SK-N-SH (cell line): ENCODE measurements at regions not wholly inside any gene's neighbourhood (a gene's known extent, or its start where the extent isn't known, plus 50 kb on each side); places are given as distances from the start of the nearest gene placed in this dataset.

Source experiments
- CTCF ChIA-PET: fragments of 300-600, 350-600 bp; formaldehyde crosslinking; extraction: SDS; loops from one replicate; lab custom pipeline; 2021; lab: Yijun Ruan, JAX
- POLR2A ChIA-PET: fragments of 350-600 bp; sonication (Branson Sonifier 250); formaldehyde crosslinking; extraction: SDS; loops from one replicate; lab custom pipeline; 2020; ENCODE audit warnings: antibody characterized with exemption, inconsistent platforms; lab: Yijun Ruan, JAX
- DNase-seq: peaks from one replicate; pipeline ENCODE4 v3.0.0; 2012
- H2AFZ ChIP-seq: fragments of 200-600 bp; sonication (generic); 2 replicates; pipeline ENCODE4 v1.8.1; 2016; ENCODE audit warnings: antibody characterized with exemption, mild to moderate bottlenecking, low read depth
- H3F3A ChIP-seq: fragments of 200-600 bp; sonication (generic); replicated peaks from 2 replicates; pipeline ENCODE3; 2016; ENCODE audit warnings: antibody characterized with exemption, mild to moderate bottlenecking; ENCODE audit not compliant: insufficient read depth
- H3K27ac ChIP-seq, 2 experiments: fragments of 200-500 bp in 1 of 2; fragments of 200-600 bp in 1 of 2; sonication (Bioruptor generic) in 1 of 2; sonication (generic), shearing (Covaris generic) in 1 of 2; 2 replicates each; pipeline versions ENCODE4 v1.5.1 to v1.6.1; 2014 to 2016; ENCODE audit warnings: low read depth in 2 of 2, inconsistent platforms in 1 of 2, low read length in 1 of 2, mild to moderate bottlenecking in 1 of 2, mixed read lengths in 1 of 2
- H3K27me3 ChIP-seq: fragments of 200-600 bp; sonication (generic), shearing (Covaris generic); 2 replicates; pipeline ENCODE4 v1.6.1; 2016; ENCODE audit warnings: mixed run types; ENCODE audit not compliant: insufficient read depth
- H3K36me3 ChIP-seq, 2 experiments: fragments of 200-500 bp in 1 of 2; fragments of 200-600 bp in 1 of 2; sonication (Bioruptor generic) in 1 of 2; sonication (generic) in 1 of 2; replicated peaks in 1 of 2; 2 replicates each; pipeline versions ENCODE3 to v1.5.1; 2014 to 2016; ENCODE audit warnings: low read length in 1 of 2, mild to moderate bottlenecking in 1 of 2; ENCODE audit not compliant: insufficient read depth in 2 of 2, control insufficient read depth in 1 of 2
- H3K4me1 ChIP-seq, 2 experiments: fragments of 200-500 bp in 1 of 2; fragments of 200-600 bp in 1 of 2; sonication (Bioruptor generic) in 1 of 2; sonication (generic), shearing (Covaris generic) in 1 of 2; 2 replicates each; pipeline versions ENCODE4 v1.5.1 to v1.6.1; 2014 to 2016; ENCODE audit warnings: low read depth in 1 of 2, low read length in 1 of 2, mixed run types in 1 of 2; ENCODE audit not compliant: insufficient read depth in 2 of 2, control insufficient read depth in 1 of 2
- H3K4me2 ChIP-seq: fragments of 200-600 bp; sonication (generic), shearing (Covaris generic); 2 replicates; pipeline ENCODE4 v1.6.1; 2017; ENCODE audit warnings: mixed run types
- H3K4me3 ChIP-seq, 2 experiments: fragments of 200-500 bp in 1 of 2; fragments of 200-600 bp in 1 of 2; sonication (Bioruptor generic) in 1 of 2; sonication (generic), shearing (Covaris generic) in 1 of 2; 2 replicates each; pipeline versions ENCODE4 v1.5.1 to v1.8.1; 2014 to 2016; ENCODE audit warnings: low read depth in 2 of 2, inconsistent platforms in 1 of 2, low read length in 1 of 2, mild to moderate bottlenecking in 1 of 2, mixed read lengths in 1 of 2, moderate library complexity in 1 of 2
- H3K79me2 ChIP-seq: fragments of 200-600 bp; sonication (generic); 2 replicates; pipeline ENCODE4 v1.8.1; 2017; ENCODE audit warnings: mild to moderate bottlenecking; ENCODE audit not compliant: insufficient read depth
- H3K9ac ChIP-seq: fragments of 200-600 bp; sonication (generic); 2 replicates; pipeline ENCODE4 v1.6.1; 2017; ENCODE audit warnings: mixed run types
- H3K9me2 ChIP-seq: fragments of 200-600 bp; sonication (generic); 2 replicates; pipeline ENCODE4 v1.6.1; 2017; ENCODE audit warnings: mixed run types
- H3K9me3 ChIP-seq: fragments of 200-600 bp; sonication (generic); 2 replicates; pipeline ENCODE4 v1.6.1; 2017; ENCODE audit warnings: mixed run types, mild to moderate bottlenecking, moderate library complexity
- H4K20me1 ChIP-seq: fragments of 200-600 bp; sonication (generic); 2 replicates; pipeline ENCODE4 v1.6.1; 2017; ENCODE audit warnings: mild to moderate bottlenecking, mixed run types; ENCODE audit not compliant: insufficient read depth
- EZH2phosphoT487 ChIP-seq: fragments of 200-600 bp; sonication (generic); IDR thresholded peaks from 2 replicates; pipeline ENCODE4 v1.6.1; 2017; ENCODE audit warnings: low read depth, mixed run types, mild to moderate bottlenecking, antibody characterized with exemption, moderate library complexity, borderline replicate concordance
- FOXJ3 ChIP-seq: sonication (generic); formaldehyde crosslinking; IDR thresholded peaks from 2 replicates; pipeline ENCODE4 v1.5.1; 2020; ENCODE audit warnings: mild to moderate bottlenecking, missing genetic modification reagents
- MXI1 ChIP-seq: IDR thresholded peaks from 2 replicates; pipeline ENCODE4 v1.6.1; 2012; ENCODE audit warnings: mild to moderate bottlenecking, low read depth, low read length, improper control_type of control experiment
- NFIC ChIP-seq: IDR thresholded peaks from 2 replicates; pipeline ENCODE4 v1.4.0; 2012; ENCODE audit warnings: borderline replicate concordance
- PBX3 ChIP-seq: IDR thresholded peaks from 2 replicates; pipeline ENCODE4; 2012
- RAD21 ChIP-seq: IDR thresholded peaks from 2 replicates; pipeline ENCODE4 v1.6.1; 2012; ENCODE audit warnings: mild to moderate bottlenecking, low read length
- RCOR1 ChIP-seq: fragments of 150-350 bp; IDR thresholded peaks from 2 replicates; pipeline ENCODE4 v1.6.1; 2017; ENCODE audit warnings: antibody characterized with exemption, low read length
- RFX5 ChIP-seq: IDR thresholded peaks from 2 replicates; pipeline ENCODE4 v1.6.1; 2012; ENCODE audit warnings: mild to moderate bottlenecking, improper control_type of control experiment, low read length
- WGBS: methylation state at CpG from one replicate; pipeline ENCODE4 v1.1.6; 2017; ENCODE audit warnings: low lambda C conversion rate; 5-methylcytosine and 5-hydroxymethylcytosine counted together
- TF ChIP-seq, protein P1 (sequence below): fragments of 150-350 bp; IDR thresholded peaks from 2 replicates; pipeline ENCODE4 v1.6.1; 2017; ENCODE audit warnings: antibody characterized with exemption, low read length, low read depth, borderline replicate concordance
- TF ChIP-seq, protein P2 (sequence below): IDR thresholded peaks from 2 replicates; pipeline ENCODE4 v1.6.1; 2012; ENCODE audit warnings: mild to moderate bottlenecking, low read depth, low read length, moderate library complexity
- TF ChIP-seq, protein P3 (sequence below): IDR thresholded peaks from 2 replicates; pipeline ENCODE4 v1.4.0; 2012; ENCODE audit warnings: low read depth, borderline replicate concordance

- TF ChIP-seq MXI1: no peak
- TF ChIP-seq RAD21: no peak
- TF ChIP-seq RFX5: no peak
- TF ChIP-seq, protein P1, sequence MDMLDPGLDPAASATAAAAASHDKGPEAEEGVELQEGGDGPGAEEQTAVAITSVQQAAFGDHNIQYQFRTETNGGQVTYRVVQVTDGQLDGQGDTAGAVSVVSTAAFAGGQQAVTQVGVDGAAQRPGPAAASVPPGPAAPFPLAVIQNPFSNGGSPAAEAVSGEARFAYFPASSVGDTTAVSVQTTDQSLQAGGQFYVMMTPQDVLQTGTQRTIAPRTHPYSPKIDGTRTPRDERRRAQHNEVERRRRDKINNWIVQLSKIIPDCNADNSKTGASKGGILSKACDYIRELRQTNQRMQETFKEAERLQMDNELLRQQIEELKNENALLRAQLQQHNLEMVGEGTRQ: no peak
Observed at GRCh38 chr6:139844907-139845306, 470.5 kb upstream of the CITED2 start (continued).

- ChIA-PET POLR2A (no interaction called here), CTCF (no interaction called here)
- WGBS: 47% methylated on average over 2 of the region's 2 CpGs
Observed at GRCh38 chr6:139841794-139842215, 467.4 kb upstream of the CITED2 start.

GRCh38 chr6:139839506-139840156 is 465.2 kb upstream of the CITED2 start:
- ChIA-PET CTCF (no interaction called here), POLR2A (no interaction called here)
- WGBS: 63% methylated on average over 7 of the region's 7 CpGs
- Histone ChIP-seq H2AFZ (peak overlapping the region; percentile 73; the same call in 1 of the 2 replicates), H3K4me2 (peak overlapping the region; percentile 43), H3K79me2 (no peaks in the 10 kb centered on the region), H3K27ac (no peak overlapping the region), H3K9me3 (no peaks in the 10 kb centered on the region), H3K27me3 (no peaks in the 10 kb centered on the region), H3F3A (no peaks in the 10 kb centered on the region), H3K36me3 (no peaks in the 10 kb centered on the region), H4K20me1 (no peaks in the 10 kb centered on the region), H3K4me1 (no peaks in the 10 kb centered on the region), H3K9me2 (no peaks in the 10 kb centered on the region), H3K4me3 (0 out of 4 replicates have a peak overlapping the region, but pooled peaks of 1 of the 2 experiments have one; percentile 17), H3K9ac (no peak overlapping the region)
- TF ChIP-seq, protein P2, sequence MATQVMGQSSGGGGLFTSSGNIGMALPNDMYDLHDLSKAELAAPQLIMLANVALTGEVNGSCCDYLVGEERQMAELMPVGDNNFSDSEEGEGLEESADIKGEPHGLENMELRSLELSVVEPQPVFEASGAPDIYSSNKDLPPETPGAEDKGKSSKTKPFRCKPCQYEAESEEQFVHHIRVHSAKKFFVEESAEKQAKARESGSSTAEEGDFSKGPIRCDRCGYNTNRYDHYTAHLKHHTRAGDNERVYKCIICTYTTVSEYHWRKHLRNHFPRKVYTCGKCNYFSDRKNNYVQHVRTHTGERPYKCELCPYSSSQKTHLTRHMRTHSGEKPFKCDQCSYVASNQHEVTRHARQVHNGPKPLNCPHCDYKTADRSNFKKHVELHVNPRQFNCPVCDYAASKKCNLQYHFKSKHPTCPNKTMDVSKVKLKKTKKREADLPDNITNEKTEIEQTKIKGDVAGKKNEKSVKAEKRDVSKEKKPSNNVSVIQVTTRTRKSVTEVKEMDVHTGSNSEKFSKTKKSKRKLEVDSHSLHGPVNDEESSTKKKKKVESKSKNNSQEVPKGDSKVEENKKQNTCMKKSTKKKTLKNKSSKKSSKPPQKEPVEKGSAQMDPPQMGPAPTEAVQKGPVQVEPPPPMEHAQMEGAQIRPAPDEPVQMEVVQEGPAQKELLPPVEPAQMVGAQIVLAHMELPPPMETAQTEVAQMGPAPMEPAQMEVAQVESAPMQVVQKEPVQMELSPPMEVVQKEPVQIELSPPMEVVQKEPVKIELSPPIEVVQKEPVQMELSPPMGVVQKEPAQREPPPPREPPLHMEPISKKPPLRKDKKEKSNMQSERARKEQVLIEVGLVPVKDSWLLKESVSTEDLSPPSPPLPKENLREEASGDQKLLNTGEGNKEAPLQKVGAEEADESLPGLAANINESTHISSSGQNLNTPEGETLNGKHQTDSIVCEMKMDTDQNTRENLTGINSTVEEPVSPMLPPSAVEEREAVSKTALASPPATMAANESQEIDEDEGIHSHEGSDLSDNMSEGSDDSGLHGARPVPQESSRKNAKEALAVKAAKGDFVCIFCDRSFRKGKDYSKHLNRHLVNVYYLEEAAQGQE: no peak
- TF ChIP-seq FOXJ3 (no peak), RCOR1 (no peak), RAD21 (no peak), PBX3 (no peak), RFX5 (no peak), EZH2phosphoT487 (no peak)
- TF ChIP-seq, protein P3, sequence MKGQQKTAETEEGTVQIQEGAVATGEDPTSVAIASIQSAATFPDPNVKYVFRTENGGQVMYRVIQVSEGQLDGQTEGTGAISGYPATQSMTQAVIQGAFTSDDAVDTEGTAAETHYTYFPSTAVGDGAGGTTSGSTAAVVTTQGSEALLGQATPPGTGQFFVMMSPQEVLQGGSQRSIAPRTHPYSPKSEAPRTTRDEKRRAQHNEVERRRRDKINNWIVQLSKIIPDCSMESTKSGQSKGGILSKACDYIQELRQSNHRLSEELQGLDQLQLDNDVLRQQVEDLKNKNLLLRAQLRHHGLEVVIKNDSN: no peak
- no peak for DNase-seq

More at GRCh38 chr6:139841794-139842215, 467.4 kb upstream of the CITED2 start:
- H3K4me1 ChIP-seq: no peaks in the 10 kb centered on the region
- H3K4me2 ChIP-seq: no peak overlapping the region
- H3K27ac ChIP-seq: no peak overlapping the region
- no peak overlapping the region for H2AFZ ChIP-seq
- TF ChIP-seq RFX5: no peak
- no peak for TF ChIP-seq NFIC
- H3K9me2 ChIP-seq: no peaks in the 10 kb centered on the region
- DNase-seq: no peak
- H3K9ac ChIP-seq: no peak overlapping the region
- H3K36me3 ChIP-seq: no peaks in the 10 kb centered on the region
- H3K79me2 ChIP-seq: no peaks in the 10 kb centered on the region
- H3K4me3 ChIP-seq: no peak overlapping the region
- H3K27me3 ChIP-seq: no peaks in the 10 kb centered on the region
- no peaks in the 10 kb centered on the region for H3K9me3 ChIP-seq
- H4K20me1 ChIP-seq: no peaks in the 10 kb centered on the region
- H3F3A ChIP-seq: no peaks in the 10 kb centered on the region
